Ectodermal cell (in vitro differentiated cells): ENCODE measurements at regions not wholly inside any gene's neighbourhood (a gene's known extent, or its start where the extent isn't known, plus 50 kb on each side); places are given as distances from the start of the nearest gene placed in this dataset.

ENCODE experiments used
- H3K27ac ChIP-seq: 2 replicates; pipeline ENCODE4 v1.7.0; 2013; ENCODE audit warnings: mild to moderate bottlenecking, low read depth, low read length; ENCODE audit not compliant: insufficient read depth, poor library complexity, severe bottlenecking
- H3K27me3 ChIP-seq: 2 replicates; pipeline ENCODE4 v1.7.0; 2013; ENCODE audit warnings: mild to moderate bottlenecking, low read length; ENCODE audit not compliant: insufficient read depth, control insufficient read depth, poor library complexity, severe bottlenecking
- H3K36me3 ChIP-seq: one replicate; pipeline ENCODE4 v1.7.0; 2013; ENCODE audit warnings: low read length; ENCODE audit not compliant: control insufficient read depth, insufficient read depth
- H3K4me1 ChIP-seq: one replicate; pipeline ENCODE4 v1.7.0; 2013; ENCODE audit warnings: low read length; ENCODE audit not compliant: control insufficient read depth, insufficient read depth
- H3K4me3 ChIP-seq: 2 replicates; pipeline ENCODE4 v1.7.0; 2013; ENCODE audit warnings: low read depth, low read length, control low read depth; ENCODE audit not compliant: insufficient read depth
- H3K9me3 ChIP-seq: 2 replicates; pipeline ENCODE4 v1.7.0; 2013; ENCODE audit warnings: mild to moderate bottlenecking, low read length, moderate library complexity; ENCODE audit not compliant: control insufficient read depth
- WGBS, 2 experiments: methylation state at CpG; one replicate each; pipeline ENCODE4 v1.1.7; 2013; ENCODE audit warnings: missing lambda C conversion rate in 2 of 2; 5-methylcytosine and 5-hydroxymethylcytosine counted together

DNA sequence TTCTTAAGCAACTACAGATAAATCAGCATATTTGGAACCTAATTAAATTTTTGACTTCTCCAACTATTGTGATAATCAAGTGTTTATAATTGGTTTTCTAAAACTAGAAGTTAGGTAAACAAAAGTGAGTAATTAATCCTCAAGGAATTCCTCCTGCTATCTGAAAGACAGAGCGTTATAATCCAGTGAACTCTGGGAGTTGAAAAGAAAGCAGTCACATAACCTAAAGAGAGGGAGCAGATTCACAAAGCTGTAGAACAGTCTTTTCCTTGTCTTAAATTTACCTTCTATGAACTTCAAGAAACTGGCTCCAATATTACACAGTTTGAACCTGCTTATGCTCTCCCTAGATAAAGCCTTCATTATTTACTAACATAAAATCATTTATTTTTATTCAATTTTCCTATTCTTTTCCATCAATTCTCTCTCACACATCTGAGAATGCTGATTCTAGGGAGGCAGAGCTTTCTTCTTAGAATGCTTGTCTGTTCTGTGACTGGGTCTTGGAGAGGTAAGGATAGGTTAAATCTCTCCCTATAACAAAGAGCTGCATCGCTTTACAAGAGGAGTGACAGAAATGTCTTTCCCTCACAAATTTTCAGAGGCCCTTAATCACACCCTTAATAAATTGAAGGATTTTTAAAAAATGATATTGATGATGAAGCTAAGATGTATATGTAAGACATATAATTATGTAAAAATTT lies 132.8 kb downstream of the TUSC7 start:
- no peaks in the 10 kb centered on the region for H3K36me3 ChIP-seq
- H3K4me1 ChIP-seq: no peaks in the 10 kb centered on the region
- no peaks in the 10 kb centered on the region for H3K9me3 ChIP-seq
- H3K27ac ChIP-seq: no peak overlapping the region
- 41 to 77% methylated on average over 1 of the region's 2 CpGs for WGBS, 2 experiments
- H3K27me3 ChIP-seq: no peaks in the 10 kb centered on the region
- no peak overlapping the region for H3K4me3 ChIP-seq

DNA sequence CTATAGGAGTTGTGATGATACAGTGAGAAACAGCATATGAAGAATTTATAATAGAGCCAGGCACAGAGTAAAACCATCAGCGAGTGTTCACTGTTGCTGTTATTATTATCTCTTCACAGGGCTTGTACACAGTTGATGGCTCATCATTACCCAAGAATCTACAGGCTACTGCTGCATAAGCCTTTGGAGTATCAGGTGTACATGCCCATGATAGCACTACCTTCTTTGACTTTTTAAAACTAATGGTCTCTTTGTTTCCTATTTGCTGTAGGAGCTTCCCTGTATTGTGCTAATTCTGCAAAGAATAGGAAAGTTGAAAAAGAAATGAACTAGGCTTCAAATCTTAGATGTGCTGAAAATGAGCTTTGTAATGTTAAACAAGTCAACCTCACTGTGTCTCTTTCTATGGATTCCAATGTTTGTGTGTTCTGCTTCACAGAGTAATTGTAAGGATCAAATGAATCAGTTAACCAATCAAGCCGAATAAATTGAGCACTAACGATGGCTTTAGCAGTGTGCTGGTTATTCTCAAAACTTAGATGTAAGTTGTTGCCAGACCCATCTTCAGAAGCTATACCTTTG lies 138.8 kb downstream of the TUSC7 start:
- H3K27ac ChIP-seq: no peak overlapping the region
- H3K36me3 ChIP-seq: no peaks in the 10 kb centered on the region
- H3K27me3 ChIP-seq: no peaks in the 10 kb centered on the region
- no peaks in the 10 kb centered on the region for H3K4me1 ChIP-seq
- H3K4me3 ChIP-seq: no peak overlapping the region
- no peaks in the 10 kb centered on the region for H3K9me3 ChIP-seq
- 69 to 75% methylated on average over 3 of the region's 3 CpGs for WGBS, 2 experiments

DNA sequence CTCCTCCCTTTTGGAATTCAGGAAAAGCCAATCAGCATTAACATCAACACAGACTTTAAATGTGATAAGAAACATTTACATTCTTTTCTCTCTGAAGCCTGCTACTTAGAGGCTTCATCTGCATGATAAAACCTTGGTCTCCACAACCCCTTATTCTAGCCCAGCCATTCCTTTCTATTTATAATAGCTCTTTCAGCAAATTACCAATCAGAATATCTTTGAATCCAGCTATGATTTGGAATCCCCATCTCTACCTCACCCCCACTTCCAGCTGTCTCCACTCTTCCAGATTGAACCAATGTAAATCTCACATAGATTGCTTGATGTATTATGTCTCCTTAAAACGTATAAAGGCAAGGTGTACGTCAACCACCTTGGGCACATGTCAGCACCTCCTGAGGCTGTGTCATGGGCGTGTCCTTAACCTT lies 139.7 kb downstream of the TUSC7 start:
- H3K4me3 ChIP-seq: no peak overlapping the region
- no peaks in the 10 kb centered on the region for H3K36me3 ChIP-seq
- H3K9me3 ChIP-seq: no peaks in the 10 kb centered on the region
- no peaks in the 10 kb centered on the region for H3K4me1 ChIP-seq
- 45 to 47% methylated on average over 3 of the region's 3 CpGs for WGBS, 2 experiments
- H3K27ac ChIP-seq: no peak overlapping the region
- no peaks in the 10 kb centered on the region for H3K27me3 ChIP-seq

DNA sequence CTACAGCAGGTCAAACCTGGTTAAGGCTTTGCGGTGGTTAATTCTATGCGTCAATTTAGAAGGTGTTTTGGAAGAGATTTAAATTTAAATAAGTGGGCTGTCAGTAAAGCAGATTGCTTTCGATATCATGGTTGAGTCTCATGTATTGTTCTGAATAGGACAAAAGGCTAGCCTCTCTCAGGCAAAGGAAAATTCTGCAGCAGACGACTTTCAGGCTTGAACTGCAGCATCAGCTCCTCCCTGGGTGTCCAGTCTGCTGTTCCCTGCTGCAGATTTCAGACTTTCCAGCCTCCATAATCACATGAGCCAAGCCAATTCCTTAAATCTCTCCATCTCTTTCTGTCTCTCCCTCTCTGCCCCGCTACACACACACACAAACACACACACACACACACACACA lies 143.2 kb downstream of the TUSC7 start:
- H3K4me3 ChIP-seq: no peak overlapping the region
- no peaks in the 10 kb centered on the region for H3K9me3 ChIP-seq
- no peaks in the 10 kb centered on the region for H3K27me3 ChIP-seq
- H3K36me3 ChIP-seq: no peaks in the 10 kb centered on the region
- H3K27ac ChIP-seq: no peak overlapping the region
- no peaks in the 10 kb centered on the region for H3K4me1 ChIP-seq
- 71 to 76% methylated on average over 5 of the region's 5 CpGs for WGBS, 2 experiments

DNA sequence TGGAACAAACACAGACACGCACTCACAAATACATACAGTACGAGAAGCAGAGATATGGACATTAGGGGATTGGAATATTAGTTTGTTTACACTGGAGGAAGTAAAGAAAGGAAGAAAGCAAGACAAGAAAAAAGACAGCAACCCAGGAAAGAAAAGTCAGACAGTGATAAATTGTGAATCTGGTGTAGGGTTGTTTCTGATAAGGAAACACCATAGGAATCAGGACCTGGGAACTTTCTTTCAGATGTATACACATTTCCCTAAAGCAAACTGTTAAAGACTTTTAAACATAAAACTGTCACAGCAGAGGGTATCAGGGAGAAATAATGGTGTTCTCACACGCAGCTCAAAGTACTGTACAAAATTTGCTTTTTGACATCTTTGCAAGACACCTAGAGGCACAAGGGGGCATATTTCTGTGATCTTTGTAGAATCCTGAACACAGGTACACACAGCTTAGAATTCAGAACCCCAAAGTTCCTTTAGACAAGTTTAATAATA lies 153.7 kb downstream of the TUSC7 start:
- no peaks in the 10 kb centered on the region for H3K9me3 ChIP-seq
- H3K4me3 ChIP-seq: no peak overlapping the region
- H3K27ac ChIP-seq: no peak overlapping the region
- 88 to 93% methylated on average over 3 of the region's 3 CpGs for WGBS, 2 experiments
- H3K36me3 ChIP-seq: no peaks in the 10 kb centered on the region
- no peaks in the 10 kb centered on the region for H3K4me1 ChIP-seq
- no peaks in the 10 kb centered on the region for H3K27me3 ChIP-seq

GRCh38 chr3:116863822-116864589 lies 154.4 kb downstream of the TUSC7 start:
- no peaks in the 10 kb centered on the region for H3K4me1 ChIP-seq
- H3K27ac ChIP-seq: no peak overlapping the region
- WGBS, 2 experiments: 6 to 10% methylated on average over 16 of the region's 16 CpGs
- H3K27me3 ChIP-seq: no peaks in the 10 kb centered on the region
- no peaks in the 10 kb centered on the region for H3K9me3 ChIP-seq
- H3K36me3 ChIP-seq: no peaks in the 10 kb centered on the region
- peak overlapping the region; percentile 19 for H3K4me3 ChIP-seq

GRCh38 chr3:116864590-116864927 lies 155.0 kb downstream of the TUSC7 start:
- H3K4me3 ChIP-seq: no peak overlapping the region
- 61 to 66% methylated on average over 7 of the region's 7 CpGs for WGBS, 2 experiments

GRCh38 chr3:116870379-116870778 lies 160.8 kb downstream of the TUSC7 start:
- H3K36me3 ChIP-seq: no peaks in the 10 kb centered on the region
- H3K27me3 ChIP-seq: no peaks in the 10 kb centered on the region
- H3K4me1 ChIP-seq: peaks cover 7% of the 10 kb centered on the region
- WGBS, 2 experiments: 80 to 82% methylated on average over 4 of the region's 4 CpGs
- no peak overlapping the region for H3K4me3 ChIP-seq
- H3K9me3 ChIP-seq: no peaks in the 10 kb centered on the region
- no peak overlapping the region for H3K27ac ChIP-seq

More at GRCh38 chr3:116864590-116864927, 155.0 kb downstream of the TUSC7 start:
- Histone ChIP-seq H3K27ac (no peak overlapping the region), H3K9me3 (no peaks in the 10 kb centered on the region), H3K36me3 (no peaks in the 10 kb centered on the region), H3K27me3 (no peaks in the 10 kb centered on the region), H3K4me1 (no peaks in the 10 kb centered on the region)

DNA sequence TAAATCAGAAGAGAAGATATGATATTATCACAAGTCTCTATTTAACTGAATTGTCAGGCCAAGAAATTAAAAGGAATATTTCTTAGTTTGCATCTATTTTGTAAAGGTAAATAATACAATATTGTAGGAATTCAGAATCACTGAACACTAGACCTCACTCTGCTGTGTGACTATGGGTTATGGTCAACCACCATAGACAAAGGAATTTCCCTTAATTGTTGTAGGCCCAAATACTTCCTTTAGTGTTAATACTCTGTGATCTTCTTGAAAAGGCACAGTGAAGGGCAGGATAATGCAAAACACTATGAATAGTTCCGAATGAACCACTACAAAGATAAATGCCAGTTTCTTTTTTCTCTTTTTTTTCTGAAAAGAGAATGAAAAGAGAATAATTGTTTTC lies 162.3 kb downstream of the TUSC7 start:
- no peak overlapping the region for H3K4me3 ChIP-seq
- H3K4me1 ChIP-seq: peaks cover 7% of the 10 kb centered on the region
- H3K9me3 ChIP-seq: no peaks in the 10 kb centered on the region
- 93 to 100% methylated on average over 1 of the region's 1 CpG for WGBS, 2 experiments
- H3K36me3 ChIP-seq: no peaks in the 10 kb centered on the region
- H3K27ac ChIP-seq: no peak overlapping the region
- no peaks in the 10 kb centered on the region for H3K27me3 ChIP-seq

- H3K27me3 ChIP-seq: no peaks in the 10 kb centered on the region
- no peak overlapping the region for H3K27ac ChIP-seq
- H3K4me1 ChIP-seq: peaks cover 7% of the 10 kb centered on the region
- H3K36me3 ChIP-seq: no peaks in the 10 kb centered on the region
- H3K4me3 ChIP-seq: no peak overlapping the region
- WGBS, 2 experiments: 95 to 98% methylated on average over 2 of the region's 2 CpGs
- H3K9me3 ChIP-seq: no peaks in the 10 kb centered on the region
These were observed 163.1 kb downstream of the TUSC7 start for GRCh38 chr3:116872688-116873087.
